Bronchial epithelial cell (primary cell): ENCODE measurements at regions not wholly inside any gene's neighbourhood (a gene's known extent, or its start where the extent isn't known, plus 50 kb on each side); places are given as distances from the start of the nearest gene placed in this dataset.
"Not testable (repeated sequence)": the region's sequence is repeated elsewhere in the genome, so short reads cannot be mapped to it uniquely, and the experiment has no call there.

Source experiments
- DNase-seq: peaks from one replicate; pipeline ENCODE4 v3.0.0-alpha.2; 2010; ENCODE audit warnings: low read depth
- FAIRE-seq: peaks from 2 replicates; lab custom pipeline; 2011; peaks lifted over from hg19 to GRCh38; lab: Jason Lieb, UNC
- H3K27me3 ChIP-seq: 2 replicates; pipeline ENCODE4 v1.5.1; 2011; ENCODE audit warnings: low read length; ENCODE audit not compliant: control insufficient read depth, insufficient read depth
- H3K36me3 ChIP-seq: 2 replicates; pipeline ENCODE4 v1.5.1; 2011; ENCODE audit warnings: low read length; ENCODE audit not compliant: control insufficient read depth, insufficient read depth
- H3K4me3 ChIP-seq: 2 replicates; pipeline ENCODE4 v1.5.1; 2011; ENCODE audit warnings: mild to moderate bottlenecking, low read depth, low read length, control low read depth
- CTCF ChIP-seq: IDR thresholded peaks from 2 replicates; pipeline ENCODE4 v1.5.1; 2011; ENCODE audit warnings: mild to moderate bottlenecking, moderate library complexity, low read length, control low read depth, inconsistent platforms; ENCODE audit not compliant: insufficient read depth, severe bottlenecking

GRCh38 chr6:50998905-50999304 lies 180.2 kb downstream of the TFAP2B start:
- no peak for TF ChIP-seq CTCF
- Histone ChIP-seq H3K4me3 (no peak overlapping the region), H3K36me3 (no peaks in the 10 kb centered on the region), H3K27me3 (peaks cover 2% of the 10 kb centered on the region)
- FAIRE-seq (no peak), DNase-seq (no peak)

- Histone ChIP-seq H3K36me3 (no peaks in the 10 kb centered on the region), H3K27me3 (peaks cover 2% of the 10 kb centered on the region), H3K4me3 (no peak overlapping the region)
- FAIRE-seq (no peak), DNase-seq (no peak)
- TF ChIP-seq CTCF: no peak
Measured at GRCh38 chr6:51001399-51001798, 182.7 kb downstream of the TFAP2B start.

- no peak for DNase-seq
- peaks cover 2% of the 10 kb centered on the region for H3K27me3 ChIP-seq
- H3K4me3 ChIP-seq: no peak overlapping the region
- FAIRE-seq: no peak
- H3K36me3 ChIP-seq: no peaks in the 10 kb centered on the region
- TF ChIP-seq CTCF: no peak
Measured at GRCh38 chr6:51004380-51004779, 185.7 kb downstream of the TFAP2B start.

GRCh38 chr6:51005779-51006178 lies 187.1 kb downstream of the TFAP2B start:
- no peak for DNase-seq
- H3K4me3 ChIP-seq: no peak overlapping the region
- no peaks in the 10 kb centered on the region for H3K36me3 ChIP-seq
- TF ChIP-seq CTCF: no peak
- no peak for FAIRE-seq
- H3K27me3 ChIP-seq: peaks cover 2% of the 10 kb centered on the region

GRCh38 chr6:51007237-51007636 lies 188.6 kb downstream of the TFAP2B start:
- Histone ChIP-seq H3K4me3 (no peak overlapping the region), H3K27me3 (no peaks in the 10 kb centered on the region), H3K36me3 (no peaks in the 10 kb centered on the region)
- no peak for FAIRE-seq
- TF ChIP-seq CTCF: no peak
- DNase-seq: peak; percentile 77

GRCh38 chr6:51008693-51009092 lies 190.0 kb downstream of the TFAP2B start:
- not testable (repeated sequence) for H3K4me3 ChIP-seq, H3K27me3 ChIP-seq, FAIRE-seq, DNase-seq, H3K36me3 ChIP-seq
